GM19455 (cell line): ENCODE measurements at regions not wholly inside any gene's neighbourhood (a gene's known extent, or its start where the extent isn't known, plus 50 kb on each side); places are given as distances from the start of the nearest gene placed in this dataset.
"Not testable (repeated sequence)": the region's sequence is repeated elsewhere in the genome, so short reads cannot be mapped to it uniquely, and the experiment has no call there.

Source experiments
- ATAC-seq: cut with Tn5 transposase; IDR thresholded peaks from one replicate; pipeline ENCODE4 v1.9.1; 2021; ENCODE audit not compliant: unreplicated experiment

- ATAC-seq, result no peak
These were observed 149.7 kb upstream of the TMEM170B start for GRCh38 chr6:11387707-11388430.

- ATAC-seq, result no peak
These were observed 150.8 kb upstream of the TMEM170B start for GRCh38 chr6:11386726-11387125.

- ATAC-seq, result peak; percentile 71
These were observed 151.2 kb upstream of the TMEM170B start for GRCh38 chr6:11386323-11386722.

GRCh38 chr6:11384531-11385309 is 152.3 kb upstream of the NEDD9 start:
- ATAC-seq, result no peak

- ATAC-seq, result peak; percentile 87
These were observed 149.5 kb upstream of the NEDD9 start for GRCh38 chr6:11381801-11382513.

- ATAC-seq, result no peak
These were observed 148.7 kb upstream of the NEDD9 start for GRCh38 chr6:11380969-11381744.

GRCh38 chr6:11380549-11380948 is 148.1 kb upstream of the NEDD9 start:
- ATAC-seq, result no peak

- no peak for ATAC-seq
These were observed 147.3 kb upstream of the NEDD9 start for GRCh38 chr6:11379805-11380204.

- ATAC-seq, result no peak
These were observed 146.2 kb upstream of the NEDD9 start for GRCh38 chr6:11378639-11379038.

- ATAC-seq, result peak; percentile 91
These were observed 141.9 kb upstream of the NEDD9 start for GRCh38 chr6:11374036-11375010.

- ATAC-seq, result no peak
These were observed 140.7 kb upstream of the NEDD9 start for GRCh38 chr6:11373208-11373607.

- not testable (repeated sequence) for ATAC-seq
These were observed 139.8 kb upstream of the NEDD9 start for GRCh38 chr6:11372186-11372790.

GRCh38 chr6:11370191-11371018 is 137.9 kb upstream of the NEDD9 start:
- ATAC-seq, result no peak

- ATAC-seq, result no peak
These were observed 136.3 kb upstream of the NEDD9 start for GRCh38 chr6:11368760-11369159.

- ATAC-seq, result no peak
These were observed 135.8 kb upstream of the NEDD9 start for GRCh38 chr6:11368264-11368663.

- ATAC-seq, result no peak
These were observed 135.3 kb upstream of the NEDD9 start for GRCh38 chr6:11367638-11368199.

GRCh38 chr6:11366934-11367637 is 134.6 kb upstream of the NEDD9 start:
- ATAC-seq, result no peak
